Keratinocyte (primary cell): ENCODE measurements at regions not wholly inside any gene's neighbourhood (a gene's known extent, or its start where the extent isn't known, plus 50 kb on each side); places are given as distances from the start of the nearest gene placed in this dataset.

Experiments used
- EZH2 ChIP-seq: IDR thresholded peaks from one replicate; pipeline ENCODE4 v1.6.1; 2012; ENCODE audit warnings: inconsistent platforms, mild to moderate bottlenecking, low read length, moderate library complexity
- TF ChIP-seq, protein P1 (sequence below), 3 experiments: IDR thresholded peaks in 1 of 3; conservative IDR thresholded peaks in 1 of 3; optimal IDR thresholded peaks in 1 of 3; 2 replicates in 2 of 3; 3 replicates in 1 of 3; pipeline versions ENCODE3 to v1.5.1; 2011; ENCODE audit warnings: low read length in 3 of 3, mild to moderate bottlenecking in 3 of 3, moderate library complexity in 2 of 3, control low read depth in 1 of 3, inconsistent platforms in 1 of 3; ENCODE audit not compliant: insufficient read depth in 2 of 3; ENCODE audit errors: extremely low read depth in 1 of 3

DNA sequence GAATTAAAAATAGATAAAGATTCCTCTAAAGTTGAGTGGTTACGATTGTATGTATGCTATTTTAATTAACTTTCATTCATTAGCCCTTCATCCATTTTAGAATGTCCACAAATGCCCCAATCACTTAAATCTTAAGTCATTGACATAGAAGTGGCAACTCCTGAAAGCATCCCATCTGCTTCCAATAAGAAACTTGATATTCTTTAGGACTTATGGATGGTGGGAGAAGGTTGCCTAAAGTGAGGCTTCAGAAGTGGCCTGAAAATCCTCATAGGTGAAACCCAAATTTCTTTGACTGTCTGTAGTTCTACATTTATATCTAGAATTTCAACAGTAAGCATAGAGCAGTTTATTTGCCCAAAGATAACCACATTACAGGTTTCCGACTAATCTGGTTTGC is 161.7 kb upstream of the HMGA2 start:
- TF ChIP-seq, protein P1, sequence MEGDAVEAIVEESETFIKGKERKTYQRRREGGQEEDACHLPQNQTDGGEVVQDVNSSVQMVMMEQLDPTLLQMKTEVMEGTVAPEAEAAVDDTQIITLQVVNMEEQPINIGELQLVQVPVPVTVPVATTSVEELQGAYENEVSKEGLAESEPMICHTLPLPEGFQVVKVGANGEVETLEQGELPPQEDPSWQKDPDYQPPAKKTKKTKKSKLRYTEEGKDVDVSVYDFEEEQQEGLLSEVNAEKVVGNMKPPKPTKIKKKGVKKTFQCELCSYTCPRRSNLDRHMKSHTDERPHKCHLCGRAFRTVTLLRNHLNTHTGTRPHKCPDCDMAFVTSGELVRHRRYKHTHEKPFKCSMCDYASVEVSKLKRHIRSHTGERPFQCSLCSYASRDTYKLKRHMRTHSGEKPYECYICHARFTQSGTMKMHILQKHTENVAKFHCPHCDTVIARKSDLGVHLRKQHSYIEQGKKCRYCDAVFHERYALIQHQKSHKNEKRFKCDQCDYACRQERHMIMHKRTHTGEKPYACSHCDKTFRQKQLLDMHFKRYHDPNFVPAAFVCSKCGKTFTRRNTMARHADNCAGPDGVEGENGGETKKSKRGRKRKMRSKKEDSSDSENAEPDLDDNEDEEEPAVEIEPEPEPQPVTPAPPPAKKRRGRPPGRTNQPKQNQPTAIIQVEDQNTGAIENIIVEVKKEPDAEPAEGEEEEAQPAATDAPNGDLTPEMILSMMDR (optimal IDR thresholded peaks at IDR 0.05 in 1 of 3, IDR thresholded peaks at IDR 0.05 in 1 of 3, conservative IDR thresholded peaks at IDR 0.05 in 1 of 3; ENCODE audit: extremely low read depth in 1 of 3, insufficient read depth in 2 of 3, low read length in 3 of 3): no peak
- TF ChIP-seq EZH2: no peak
